ENCODE measurements at regions not wholly inside any gene's neighbourhood (a gene's known extent, or its start where the extent isn't known, plus 50 kb on each side); places are given as distances from the start of the nearest gene placed in this dataset.

GRCh38 chr3:27565201-27565852, 81.1 kb upstream of the SLC4A7 start:
- Histone ChIP-seq H4K20me1 (ENCODE audit: insufficient read depth) (no peaks in the 10 kb centered on the region), H3K79me2 (ENCODE audit: insufficient read depth) (no peaks in the 10 kb centered on the region), H3K4me3 (ENCODE audit: low read depth in 2 of 2, low read length in 1 of 2) (no peak overlapping the region), H3K4me1 (ENCODE audit: control insufficient read depth in 1 of 2, insufficient read depth in 2 of 2, low read depth in 1 of 2, low read length in 1 of 2) (peaks cover 3 to 8% of the 10 kb centered on the region in 2 experiments; a peak in 1 of 4 replicates), H3K9me2 (no peaks in the 10 kb centered on the region), H3K9me3 (no peaks in the 10 kb centered on the region), H3F3A (replicated peaks; ENCODE audit: insufficient read depth) (no peaks in the 10 kb centered on the region), H3K4me2 (no peak overlapping the region), H3K27ac (ENCODE audit: low read depth in 2 of 2, low read length in 1 of 2) (no peak overlapping the region), H3K9ac (no peak overlapping the region), H2AFZ (ENCODE audit: low read depth) (peak overlapping the region; percentile 42), H3K36me3 (replicated peaks in 1 of 2; ENCODE audit: control insufficient read depth in 1 of 2, insufficient read depth in 2 of 2, low read length in 1 of 2) (no peaks in the 10 kb centered on the region), H3K27me3 (ENCODE audit: insufficient read depth) (no peaks in the 10 kb centered on the region)
- WGBS (ENCODE audit: low lambda C conversion rate) = 94% methylated on average over 5 of the region's 5 CpGs
- TF ChIP-seq JUND (IDR thresholded peaks at IDR 0.05) (no peak), EZH2phosphoT487 (IDR thresholded peaks at IDR 0.05; ENCODE audit: borderline replicate concordance, low read depth) (no peak), FOXM1 (IDR thresholded peaks at IDR 0.05; ENCODE audit: low read depth) (no peak), TEAD4 (IDR thresholded peaks at IDR 0.05; ENCODE audit: borderline replicate concordance, insufficient read depth) (no peak), NRF1 (IDR thresholded peaks at IDR 0.05; ENCODE audit: low read depth, low read length) (no peak), GATA2 (CRISPR knock-in tag; IDR thresholded peaks at IDR 0.05) (no peak), RXRA (IDR thresholded peaks at IDR 0.05; ENCODE audit: borderline replicate concordance, low read depth) (no peak), RFX5 (IDR thresholded peaks at IDR 0.05; ENCODE audit: low read length) (no peak), CHD2 (IDR thresholded peaks at IDR 0.05; ENCODE audit: low read length, partially characterized antibody) (no peak), IRF3 (IDR thresholded peaks at IDR 0.05; ENCODE audit: low read depth, low read length) (no peak), PBX3 (IDR thresholded peaks at IDR 0.05) (no peak), FOSL2 (IDR thresholded peaks at IDR 0.05; ENCODE audit: borderline replicate concordance, low read depth) (no peak), TAF1 (IDR thresholded peaks at IDR 0.05; ENCODE audit: borderline replicate concordance, low read depth, low read length) (no peak)
- ChIA-PET CTCF (no interaction called here), POLR2A (no interaction called here)
- DNase-seq = no peak

- Histone ChIP-seq H4K20me1 (ENCODE audit: insufficient read depth) (no peaks in the 10 kb centered on the region), H3K4me1 (ENCODE audit: control insufficient read depth in 1 of 2, insufficient read depth in 2 of 2, low read depth in 1 of 2, low read length in 1 of 2) (peaks cover 0 to 10% of the 10 kb centered on the region in 2 experiments; a peak in 1 of 4 replicates), H3K9me2 (no peaks in the 10 kb centered on the region), H3K27me3 (ENCODE audit: insufficient read depth) (no peaks in the 10 kb centered on the region), H3K79me2 (ENCODE audit: insufficient read depth) (no peaks in the 10 kb centered on the region), H3K36me3 (replicated peaks in 1 of 2; ENCODE audit: control insufficient read depth in 1 of 2, insufficient read depth in 2 of 2, low read length in 1 of 2) (no peaks in the 10 kb centered on the region), H3K27ac (ENCODE audit: low read depth in 2 of 2, low read length in 1 of 2) (no peak overlapping the region), H3F3A (replicated peaks; ENCODE audit: insufficient read depth) (no peaks in the 10 kb centered on the region), H3K4me2 (no peak overlapping the region), H2AFZ (ENCODE audit: low read depth) (no peak overlapping the region), H3K9ac (no peak overlapping the region), H3K4me3 (ENCODE audit: low read depth in 2 of 2, low read length in 1 of 2) (no peak overlapping the region), H3K9me3 (no peaks in the 10 kb centered on the region)
- no peak for TF ChIP-seq ELF1 (IDR thresholded peaks at IDR 0.05)
- TF ChIP-seq NRF1 (IDR thresholded peaks at IDR 0.05; ENCODE audit: low read depth, low read length) = no peak
- TF ChIP-seq MXI1 (IDR thresholded peaks at IDR 0.05; ENCODE audit: low read depth, low read length) = no peak
- no peak for TF ChIP-seq TEAD4 (IDR thresholded peaks at IDR 0.05; ENCODE audit: borderline replicate concordance, insufficient read depth)
- no peak for TF ChIP-seq YY1 (IDR thresholded peaks at IDR 0.05; ENCODE audit: low read depth)
- no peak for TF ChIP-seq FOXM1 (IDR thresholded peaks at IDR 0.05; ENCODE audit: low read depth)
- TF ChIP-seq EZH2phosphoT487 (IDR thresholded peaks at IDR 0.05; ENCODE audit: borderline replicate concordance, low read depth) = no peak
- 98% methylated on average over 3 of the region's 3 CpGs for WGBS (ENCODE audit: low lambda C conversion rate)
- POLR2A ChIA-PET = no interaction called here
- DNase-seq = no peak
- CTCF ChIA-PET = no interaction called here
These were observed 77.4 kb upstream of the SLC4A7 start for GRCh38 chr3:27561576-27561975.
